SK-N-SH treated with all-trans-retinoic acid at 6 μM for 48 hours (cell line): ENCODE measurements at regions not wholly inside any gene's neighbourhood (a gene's known extent, or its start where the extent isn't known, plus 50 kb on each side); places are given as distances from the start of the nearest gene placed in this dataset.

Experiments used
- ATAC-seq: fragments of 200-7000 bp; cut with Tn5 transposase; 3 replicates; pipeline ENCODE4 v1.9.1; 2020; ENCODE audit warnings: mild to moderate bottlenecking, moderate library complexity
- ARNTL ChIP-seq: fragments of 450-650 bp; formaldehyde crosslinking; IDR thresholded peaks from 2 replicates; pipeline ENCODE4 v1.5.0; 2020; ENCODE audit warnings: low read depth, mild to moderate bottlenecking, moderate library complexity, borderline replicate concordance
- BACH2 ChIP-seq: fragments of 250-450 bp; sonication (Bioruptor Pico); IDR thresholded peaks from 2 replicates; pipeline ENCODE4 v1.9.0; 2021; ENCODE audit warnings: mild to moderate bottlenecking, borderline replicate concordance
- CSDC2 ChIP-seq: fragments of 250-450 bp; sonication (Bioruptor Pico); IDR thresholded peaks from 2 replicates; pipeline ENCODE4 v1.5.0; 2020; ENCODE audit warnings: mild to moderate bottlenecking, moderate library complexity
- ESRRG ChIP-seq: fragments of 250-450 bp; sonication (Bioruptor Pico); IDR thresholded peaks from 2 replicates; pipeline ENCODE4 v1.6.1; 2021; ENCODE audit warnings: mild to moderate bottlenecking
- GLIS3 ChIP-seq: fragments of 250-450 bp; sonication (Bioruptor Pico); IDR thresholded peaks from 2 replicates; pipeline ENCODE4 v1.5.0; 2020; ENCODE audit warnings: mild to moderate bottlenecking, moderate library complexity
- ISL1 ChIP-seq: fragments of 250-450 bp; sonication (Bioruptor Pico); IDR thresholded peaks from 2 replicates; pipeline ENCODE4 v2.1.2; 2022; ENCODE audit warnings: mild to moderate bottlenecking, moderate library complexity
- OSR1 ChIP-seq: fragments of 250-450 bp; sonication (Bioruptor Pico); IDR thresholded peaks from 2 replicates; pipeline ENCODE4 v1.8.0; 2022; ENCODE audit warnings: moderate library complexity, mild to moderate bottlenecking, inconsistent platforms
- PPARA ChIP-seq: fragments of 250-450 bp; sonication (Bioruptor Pico); IDR thresholded peaks from 2 replicates; pipeline ENCODE4 v1.5.0; 2020; ENCODE audit warnings: mild to moderate bottlenecking, borderline replicate concordance
- RARB ChIP-seq: fragments of 250-450 bp; sonication (Bioruptor Pico); IDR thresholded peaks from 2 replicates; pipeline ENCODE4 v1.8.0; 2021; ENCODE audit warnings: mild to moderate bottlenecking, moderate library complexity
- SNAI2 ChIP-seq: fragments of 250-450 bp; sonication (Bioruptor Pico); IDR thresholded peaks from 2 replicates; pipeline ENCODE4 v1.5.0; 2020; ENCODE audit warnings: mild to moderate bottlenecking, moderate library complexity
- TCF4 ChIP-seq: fragments of 250-450 bp; sonication (Bioruptor Pico); IDR thresholded peaks from 2 replicates; pipeline ENCODE4 v1.8.0; 2021; ENCODE audit warnings: mild to moderate bottlenecking, moderate library complexity, borderline replicate concordance
- TOX ChIP-seq: fragments of 250-450 bp; sonication (Bioruptor Pico); IDR thresholded peaks from 2 replicates; pipeline ENCODE4 v1.8.0; 2021; ENCODE audit warnings: mild to moderate bottlenecking, moderate library complexity, borderline replicate concordance
- ZC3H10 ChIP-seq: fragments of 250-450 bp; sonication (Bioruptor Pico); IDR thresholded peaks from 2 replicates; pipeline ENCODE4 v1.5.1; 2021; ENCODE audit warnings: mild to moderate bottlenecking, moderate library complexity
- ZFP3 ChIP-seq: fragments of 250-450 bp; sonication (Bioruptor Pico); IDR thresholded peaks from 2 replicates; pipeline ENCODE4 v1.5.0; 2020; ENCODE audit warnings: mild to moderate bottlenecking, moderate library complexity
- ZFP30 ChIP-seq: fragments of 450-650 bp; formaldehyde crosslinking; IDR thresholded peaks from 2 replicates; pipeline ENCODE4 v1.5.0; 2022; ENCODE audit warnings: mild to moderate bottlenecking, moderate library complexity
- ZNF565 ChIP-seq: fragments of 450-650 bp; formaldehyde crosslinking; conservative IDR thresholded peaks from 2 replicates; pipeline ENCODE4 v1.5.0; 2020; ENCODE audit warnings: low read depth, mild to moderate bottlenecking, moderate library complexity
- ZNF70 ChIP-seq: fragments of 450-650 bp; formaldehyde crosslinking; IDR thresholded peaks from 2 replicates; pipeline ENCODE4 v1.5.0; 2020; ENCODE audit warnings: mild to moderate bottlenecking, moderate library complexity
- ZNF8 ChIP-seq: fragments of 450-650 bp; formaldehyde crosslinking; IDR thresholded peaks from 2 replicates; pipeline ENCODE4 v1.5.0; 2020; ENCODE audit warnings: mild to moderate bottlenecking, moderate library complexity
- TF ChIP-seq, protein P1 (sequence below): fragments of 250-450 bp; sonication (Bioruptor Pico); IDR thresholded peaks from 2 replicates; pipeline ENCODE4 v1.5.1; 2020; ENCODE audit warnings: low read depth, mild to moderate bottlenecking, moderate library complexity
- TF ChIP-seq, protein P2 (sequence below): fragments of 250-450 bp; sonication (Bioruptor Pico); IDR thresholded peaks from 2 replicates; pipeline ENCODE4 v1.8.0; 2020; ENCODE audit warnings: mild to moderate bottlenecking, moderate library complexity, borderline replicate concordance
- TF ChIP-seq, protein P3 (sequence below): fragments of 250-450 bp; sonication (Bioruptor Pico); IDR thresholded peaks from 2 replicates; pipeline ENCODE4 v1.5.1; 2021; ENCODE audit warnings: mild to moderate bottlenecking, moderate library complexity
- TF ChIP-seq, protein P4 (sequence below): fragments of 250-450 bp; sonication (Bioruptor Pico); IDR thresholded peaks from 2 replicates; pipeline ENCODE4 v1.8.0; 2021; ENCODE audit warnings: low read depth, mild to moderate bottlenecking, moderate library complexity, borderline replicate concordance

DNA sequence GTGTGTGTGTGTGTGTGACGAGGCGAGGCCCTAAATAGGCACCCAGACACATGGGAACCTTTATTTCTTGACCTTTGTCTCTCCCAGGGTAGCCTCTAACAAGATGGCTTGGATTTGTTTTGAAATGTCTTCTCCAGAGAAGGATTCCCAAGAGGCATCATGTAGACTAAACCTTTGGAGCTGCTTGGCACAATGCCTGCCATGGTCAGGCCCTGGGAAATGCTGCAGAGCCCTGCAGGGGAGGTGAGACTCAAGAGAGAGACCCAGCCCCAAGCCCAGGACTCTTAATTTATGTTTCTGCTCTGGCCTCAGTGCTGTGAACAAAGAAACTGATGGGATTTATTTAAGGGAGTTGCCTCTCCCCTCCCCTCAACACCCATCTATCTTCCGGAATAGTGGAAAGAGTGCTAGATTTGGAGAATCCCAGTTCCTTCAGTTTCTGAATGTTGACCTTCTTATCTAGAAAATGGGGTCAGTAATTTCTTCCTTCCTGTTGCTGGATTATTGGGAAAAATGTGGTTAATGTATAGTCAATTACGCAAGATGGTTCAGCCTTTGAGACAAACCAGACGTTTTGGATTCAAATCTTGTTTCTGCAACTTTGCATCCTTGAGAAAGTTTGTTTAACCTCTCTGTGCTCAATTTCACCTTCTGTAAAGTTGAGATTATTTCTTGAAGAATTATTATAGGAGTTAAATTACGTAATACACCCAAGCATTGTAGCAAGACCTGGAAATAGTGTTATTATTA, 434.8 kb downstream of the MAFB start:
- no peak for ATAC-seq
- TF ChIP-seq TCF4 (CRISPR knock-in tag): no peak
- no peak for TF ChIP-seq ZFP30 (CRISPR knock-in tag)
- TF ChIP-seq CSDC2: no peak
- TF ChIP-seq GLIS3 (CRISPR knock-in tag): no peak
- no peak for TF ChIP-seq PPARA (CRISPR knock-in tag)
- TF ChIP-seq ESRRG (CRISPR knock-in tag): no peak
- no peak for TF ChIP-seq TOX
- TF ChIP-seq RARB (CRISPR knock-in tag): no peak
- TF ChIP-seq, protein P1, sequence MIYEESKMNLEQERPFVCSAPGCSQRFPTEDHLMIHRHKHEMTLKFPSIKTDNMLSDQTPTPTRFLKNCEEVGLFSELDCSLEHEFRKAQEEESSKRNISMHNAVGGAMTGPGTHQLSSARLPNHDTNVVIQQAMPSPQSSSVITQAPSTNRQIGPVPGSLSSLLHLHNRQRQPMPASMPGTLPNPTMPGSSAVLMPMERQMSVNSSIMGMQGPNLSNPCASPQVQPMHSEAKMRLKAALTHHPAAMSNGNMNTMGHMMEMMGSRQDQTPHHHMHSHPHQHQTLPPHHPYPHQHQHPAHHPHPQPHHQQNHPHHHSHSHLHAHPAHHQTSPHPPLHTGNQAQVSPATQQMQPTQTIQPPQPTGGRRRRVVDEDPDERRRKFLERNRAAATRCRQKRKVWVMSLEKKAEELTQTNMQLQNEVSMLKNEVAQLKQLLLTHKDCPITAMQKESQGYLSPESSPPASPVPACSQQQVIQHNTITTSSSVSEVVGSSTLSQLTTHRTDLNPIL (CRISPR knock-in tag): no peak
- TF ChIP-seq ZNF70 (CRISPR knock-in tag): no peak
- TF ChIP-seq ISL1 (CRISPR knock-in tag): no peak
- no peak for TF ChIP-seq ZFP3
- no peak for TF ChIP-seq ZNF565 (CRISPR knock-in tag)
- TF ChIP-seq, protein P2, sequence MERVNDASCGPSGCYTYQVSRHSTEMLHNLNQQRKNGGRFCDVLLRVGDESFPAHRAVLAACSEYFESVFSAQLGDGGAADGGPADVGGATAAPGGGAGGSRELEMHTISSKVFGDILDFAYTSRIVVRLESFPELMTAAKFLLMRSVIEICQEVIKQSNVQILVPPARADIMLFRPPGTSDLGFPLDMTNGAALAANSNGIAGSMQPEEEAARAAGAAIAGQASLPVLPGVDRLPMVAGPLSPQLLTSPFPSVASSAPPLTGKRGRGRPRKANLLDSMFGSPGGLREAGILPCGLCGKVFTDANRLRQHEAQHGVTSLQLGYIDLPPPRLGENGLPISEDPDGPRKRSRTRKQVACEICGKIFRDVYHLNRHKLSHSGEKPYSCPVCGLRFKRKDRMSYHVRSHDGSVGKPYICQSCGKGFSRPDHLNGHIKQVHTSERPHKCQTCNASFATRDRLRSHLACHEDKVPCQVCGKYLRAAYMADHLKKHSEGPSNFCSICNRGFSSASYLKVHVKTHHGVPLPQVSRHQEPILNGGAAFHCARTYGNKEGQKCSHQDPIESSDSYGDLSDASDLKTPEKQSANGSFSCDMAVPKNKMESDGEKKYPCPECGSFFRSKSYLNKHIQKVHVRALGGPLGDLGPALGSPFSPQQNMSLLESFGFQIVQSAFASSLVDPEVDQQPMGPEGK: no peak
- TF ChIP-seq SNAI2 (CRISPR knock-in tag): no peak
- no peak for TF ChIP-seq ARNTL (CRISPR knock-in tag)
- TF ChIP-seq ZC3H10 (CRISPR knock-in tag): no peak
- TF ChIP-seq BACH2: no peak
- TF ChIP-seq, protein P3, sequence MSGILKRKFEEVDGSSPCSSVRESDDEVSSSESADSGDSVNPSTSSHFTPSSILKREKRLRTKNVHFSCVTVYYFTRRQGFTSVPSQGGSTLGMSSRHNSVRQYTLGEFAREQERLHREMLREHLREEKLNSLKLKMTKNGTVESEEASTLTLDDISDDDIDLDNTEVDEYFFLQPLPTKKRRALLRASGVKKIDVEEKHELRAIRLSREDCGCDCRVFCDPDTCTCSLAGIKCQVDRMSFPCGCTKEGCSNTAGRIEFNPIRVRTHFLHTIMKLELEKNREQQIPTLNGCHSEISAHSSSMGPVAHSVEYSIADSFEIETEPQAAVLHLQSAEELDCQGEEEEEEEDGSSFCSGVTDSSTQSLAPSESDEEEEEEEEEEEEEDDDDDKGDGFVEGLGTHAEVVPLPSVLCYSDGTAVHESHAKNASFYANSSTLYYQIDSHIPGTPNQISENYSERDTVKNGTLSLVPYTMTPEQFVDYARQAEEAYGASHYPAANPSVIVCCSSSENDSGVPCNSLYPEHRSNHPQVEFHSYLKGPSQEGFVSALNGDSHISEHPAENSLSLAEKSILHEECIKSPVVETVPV (CRISPR knock-in tag): no peak

DNA sequence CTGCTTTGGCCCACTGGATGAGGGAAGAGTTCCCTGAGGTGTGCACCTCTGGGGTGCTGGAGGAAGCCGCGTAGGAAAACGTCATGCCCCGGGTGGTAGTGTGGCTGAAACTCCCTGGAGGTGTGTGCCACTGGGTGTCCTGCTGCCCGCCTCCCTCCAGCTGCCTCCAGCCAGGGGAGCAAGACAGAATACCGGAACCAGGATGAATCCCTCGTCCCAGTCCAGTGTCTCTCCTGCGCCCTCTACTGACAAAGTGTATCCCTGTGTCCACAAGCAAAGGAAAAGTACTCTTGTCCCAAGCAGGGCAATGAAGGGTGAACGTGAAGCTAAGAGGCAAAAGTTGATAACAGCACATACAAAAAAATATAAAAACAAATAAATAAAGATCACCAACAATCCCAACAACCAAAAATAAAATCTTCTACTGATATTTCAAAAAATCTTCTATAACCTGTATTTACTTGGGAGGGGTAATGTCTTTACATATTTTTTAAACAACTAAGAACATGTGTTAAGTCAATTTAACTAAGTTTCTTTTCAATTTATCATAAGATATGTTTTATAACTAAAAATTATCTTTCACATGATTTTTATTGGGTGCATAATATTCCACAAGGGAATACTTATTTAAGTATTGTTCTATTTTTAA, 437.6 kb downstream of the MAFB start:
- TF ChIP-seq ZNF565 (CRISPR knock-in tag): no peak
- no peak for TF ChIP-seq ZFP30 (CRISPR knock-in tag)
- TF ChIP-seq, protein P3 (CRISPR knock-in tag): no peak
- TF ChIP-seq, protein P1 (CRISPR knock-in tag): no peak
- TF ChIP-seq ZNF8 (CRISPR knock-in tag): no peak
- no peak for TF ChIP-seq PPARA (CRISPR knock-in tag)
- no peak for TF ChIP-seq ARNTL (CRISPR knock-in tag)
- no peak for TF ChIP-seq SNAI2 (CRISPR knock-in tag)
- TF ChIP-seq, protein P2: no peak
- TF ChIP-seq ISL1 (CRISPR knock-in tag): no peak
- TF ChIP-seq TOX: no peak
- no peak for TF ChIP-seq ZC3H10 (CRISPR knock-in tag)
- TF ChIP-seq, protein P4, sequence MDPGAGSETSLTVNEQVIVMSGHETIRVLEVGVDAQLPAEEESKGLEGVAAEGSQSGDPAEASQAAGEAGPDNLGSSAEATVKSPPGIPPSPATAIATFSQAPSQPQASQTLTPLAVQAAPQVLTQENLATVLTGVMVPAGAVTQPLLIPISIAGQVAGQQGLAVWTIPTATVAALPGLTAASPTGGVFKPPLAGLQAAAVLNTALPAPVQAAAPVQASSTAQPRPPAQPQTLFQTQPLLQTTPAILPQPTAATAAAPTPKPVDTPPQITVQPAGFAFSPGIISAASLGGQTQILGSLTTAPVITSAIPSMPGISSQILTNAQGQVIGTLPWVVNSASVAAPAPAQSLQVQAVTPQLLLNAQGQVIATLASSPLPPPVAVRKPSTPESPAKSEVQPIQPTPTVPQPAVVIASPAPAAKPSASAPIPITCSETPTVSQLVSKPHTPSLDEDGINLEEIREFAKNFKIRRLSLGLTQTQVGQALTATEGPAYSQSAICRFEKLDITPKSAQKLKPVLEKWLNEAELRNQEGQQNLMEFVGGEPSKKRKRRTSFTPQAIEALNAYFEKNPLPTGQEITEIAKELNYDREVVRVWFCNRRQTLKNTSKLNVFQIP (CRISPR knock-in tag): no peak
- TF ChIP-seq ESRRG (CRISPR knock-in tag): no peak
- TF ChIP-seq OSR1 (CRISPR knock-in tag): no peak
- TF ChIP-seq ZNF70 (CRISPR knock-in tag): no peak
- no peak for TF ChIP-seq ZFP3
- TF ChIP-seq BACH2: no peak
- no peak for TF ChIP-seq GLIS3 (CRISPR knock-in tag)
- TF ChIP-seq CSDC2: no peak
- TF ChIP-seq, all 23 proteins: peak for 0
- ATAC-seq: no peak
